H1 (cell line): ENCODE measurements at regions not wholly inside any gene's neighbourhood (a gene's known extent, or its start where the extent isn't known, plus 50 kb on each side); places are given as distances from the start of the nearest gene placed in this dataset.

Experiments
- ATF3 ChIP-seq: IDR thresholded peaks from 2 replicates; pipeline ENCODE4 v1.6.1; 2011; ENCODE audit warnings: low read depth, mild to moderate bottlenecking, low read length; ENCODE audit not compliant: insufficient read depth
- CHD7 ChIP-seq: fragments of 300-600 bp; sonication (generic); IDR thresholded peaks from 2 replicates; pipeline ENCODE4 v1.7.1; 2012; ENCODE audit warnings: low read length, moderate library complexity, mild to moderate bottlenecking, inconsistent platforms; ENCODE audit not compliant: insufficient replicate concordance
- MAFK ChIP-seq: IDR thresholded peaks from 2 replicates; pipeline ENCODE4 v1.6.1; 2012; ENCODE audit warnings: low read depth, mild to moderate bottlenecking, improper control_type of control experiment, low read length
- RFX5 ChIP-seq: IDR thresholded peaks from 2 replicates; pipeline ENCODE4 v1.6.1; 2011; ENCODE audit warnings: low read depth, low read length, improper control_type of control experiment, borderline replicate concordance
- RNF2 ChIP-seq: fragments of 200-900, 300-1000 bp; sonication (generic); IDR thresholded peaks from 2 replicates; pipeline ENCODE4 v1.7.1; 2016; ENCODE audit warnings: borderline replicate concordance, low read depth, mild to moderate bottlenecking, antibody characterized with exemption, low read length; ENCODE audit not compliant: poor library complexity, severe bottlenecking; ENCODE audit errors: missing control alignments
- SIN3A ChIP-seq, 2 experiments: IDR thresholded peaks in 1 of 2; conservative IDR thresholded peaks in 1 of 2; 2 replicates each; pipeline ENCODE4 v1.6.1; 2011 to 2012; ENCODE audit warnings: low read length in 2 of 2, improper control_type of control experiment in 1 of 2, low read depth in 1 of 2, mild to moderate bottlenecking in 1 of 2
- SP4 ChIP-seq: IDR thresholded peaks from 2 replicates; pipeline ENCODE4 v1.6.1; 2012; ENCODE audit warnings: low read length, inconsistent platforms
- TEAD4 ChIP-seq: IDR thresholded peaks from 2 replicates; pipeline ENCODE4 v1.6.1; 2012; ENCODE audit warnings: low read depth, low read length, inconsistent platforms, mixed read lengths

GRCh38 chr1:57550092-57550491 is 126.2 kb upstream of the DAB1 start (continued):
- no peak for TF ChIP-seq CHD7
- no peak for TF ChIP-seq TEAD4
- no peak for TF ChIP-seq SIN3A (conservative IDR thresholded peaks at IDR 0.05 in 1 of 2, IDR thresholded peaks at IDR 0.05 in 1 of 2; ENCODE audit: low read depth in 1 of 2, low read length in 2 of 2)
- no peak for TF ChIP-seq ATF3
- TF ChIP-seq MAFK, result no peak
- no peak for TF ChIP-seq SP4
- no peak for TF ChIP-seq RNF2
- TF ChIP-seq RFX5, result no peak
